IMR-90 (cell line): ENCODE measurements at regions not wholly inside any gene's neighbourhood (a gene's known extent, or its start where the extent isn't known, plus 50 kb on each side); places are given as distances from the start of the nearest gene placed in this dataset.

Experiments
- ATAC-seq: fragments of 200-7000 bp; cut with Tn5 transposase; 2 replicates; pipeline ENCODE4 v1.9.1; 2020; ENCODE audit warnings: low read depth, mild to moderate bottlenecking, moderate library complexity
- BruUV-seq: library from RNA; stranded (reverse); fragments of 400-500 nt; replicated peaks from 2 replicates; lab custom pipeline; 2021; lab: Mats Ljungman, UMichigan
- CTCF ChIA-PET: fragments of 300-600 bp; formaldehyde crosslinking; extraction: SDS; loops from one replicate; lab custom pipeline; 2021; ENCODE audit warnings: antibody characterized with exemption; lab: Yijun Ruan, JAX
- POLR2A ChIA-PET: fragments of 300-600 bp; sonication (Branson Sonifier 250); formaldehyde crosslinking; loops from one replicate; lab custom pipeline; 2022; ENCODE audit warnings: antibody characterized with exemption; ENCODE audit not compliant: unreplicated experiment; lab: Charles Lee
- DNase-seq: peaks from one replicate; pipeline ENCODE4 v3.0.0; 2013
- H2AFZ ChIP-seq: replicated peaks from 2 replicates; pipeline ENCODE3; 2013; ENCODE audit warnings: low read length, mild to moderate bottlenecking; ENCODE audit not compliant: poor library complexity
- H2AK5ac ChIP-seq: 2 replicates; pipeline ENCODE4 v1.6.1; 2013; ENCODE audit warnings: low read depth, low read length, inconsistent platforms
- H2AK9ac ChIP-seq: replicated peaks from 2 replicates; pipeline ENCODE3; 2013; ENCODE audit warnings: mild to moderate bottlenecking, low read depth, low read length, moderate library complexity; ENCODE audit not compliant: poor library complexity
- H2BK120ac ChIP-seq: 2 replicates; pipeline ENCODE4 v1.6.1; 2013; ENCODE audit warnings: low read depth, low read length, inconsistent platforms
- H2BK15ac ChIP-seq: 3 replicates; pipeline ENCODE4 v1.6.1; 2013; ENCODE audit warnings: low read depth, low read length, inconsistent platforms
- H2BK20ac ChIP-seq: 2 replicates; pipeline ENCODE4 v1.6.1; 2013; ENCODE audit warnings: low read depth, mild to moderate bottlenecking, inconsistent platforms, low read length, moderate library complexity
- H2BK5ac ChIP-seq: 2 replicates; pipeline ENCODE4 v1.6.1; 2013; ENCODE audit warnings: mild to moderate bottlenecking, low read depth, low read length, inconsistent platforms; ENCODE audit not compliant: poor library complexity, severe bottlenecking
- H3K14ac ChIP-seq: replicated peaks from 2 replicates; pipeline ENCODE4 v1.6.1; 2013; ENCODE audit warnings: low read depth, low read length, inconsistent platforms
- H3K18ac ChIP-seq: 2 replicates; pipeline ENCODE4 v1.6.1; 2013; ENCODE audit warnings: low read depth, low read length, control low read depth
- H3K23ac ChIP-seq: 2 replicates; pipeline ENCODE4 v1.6.1; 2013; ENCODE audit warnings: low read depth, low read length, inconsistent platforms
- H3K27ac ChIP-seq: 2 replicates; pipeline ENCODE4 v1.5.1; 2013; ENCODE audit warnings: mild to moderate bottlenecking, control low read depth, low read length; ENCODE audit not compliant: insufficient read depth
- H3K27me3 ChIP-seq: 2 replicates; pipeline ENCODE4 v1.6.1; 2013; ENCODE audit warnings: low read length; ENCODE audit not compliant: control insufficient read depth, insufficient read depth
- H3K36me3 ChIP-seq: 2 replicates; pipeline ENCODE4 v1.6.1; 2013; ENCODE audit warnings: low read length, mixed read lengths; ENCODE audit not compliant: control insufficient read depth, insufficient read depth
- H3K4ac ChIP-seq: 2 replicates; pipeline ENCODE4 v1.6.1; 2013; ENCODE audit warnings: low read depth, low read length, inconsistent platforms
- H3K4me1 ChIP-seq: 2 replicates; pipeline ENCODE4 v1.6.1; 2013; ENCODE audit warnings: low read length, mixed read lengths; ENCODE audit not compliant: control insufficient read depth, insufficient read depth
- H3K4me2 ChIP-seq: 2 replicates; pipeline ENCODE4 v1.6.1; 2013; ENCODE audit warnings: low read depth, mild to moderate bottlenecking, control low read depth, low read length, moderate library complexity
- H3K4me3 ChIP-seq: 2 replicates; pipeline ENCODE4 v1.5.1; 2013; ENCODE audit warnings: low read depth, mild to moderate bottlenecking, control low read depth, low read length, moderate library complexity; ENCODE audit not compliant: insufficient read depth
- H3K56ac ChIP-seq: 2 replicates; pipeline ENCODE4 v1.6.1; 2013; ENCODE audit warnings: low read length, inconsistent platforms; ENCODE audit not compliant: insufficient read depth; ENCODE audit errors: extremely low read depth
- H3K79me1 ChIP-seq, 2 experiments: 2 replicates each; pipeline ENCODE4 v1.6.1; 2013; ENCODE audit warnings: low read length in 2 of 2, inconsistent platforms in 1 of 2, low read depth in 1 of 2
- H3K9ac ChIP-seq: 2 replicates; pipeline ENCODE4 v1.6.1; 2013; ENCODE audit warnings: low read depth, low read length, control low read depth
- H3K9me1 ChIP-seq: 2 replicates; pipeline ENCODE4 v1.6.1; 2013; ENCODE audit warnings: low read length, inconsistent platforms; ENCODE audit not compliant: insufficient read depth
- H3K9me3 ChIP-seq: 2 replicates; pipeline ENCODE4 v1.6.1; 2013; ENCODE audit warnings: low read length; ENCODE audit not compliant: control insufficient read depth, insufficient read depth
- H4K20me1 ChIP-seq: 2 replicates; pipeline ENCODE4 v1.6.1; 2013; ENCODE audit warnings: low read length, inconsistent platforms; ENCODE audit not compliant: insufficient read depth
- H4K5ac ChIP-seq: 2 replicates; pipeline ENCODE4 v1.6.1; 2013; ENCODE audit warnings: mild to moderate bottlenecking, low read depth, low read length, control low read depth
- H4K8ac ChIP-seq, 2 experiments: 2 replicates each; pipeline ENCODE4 v1.6.1; 2013; ENCODE audit warnings: low read depth in 2 of 2, low read length in 2 of 2, control low read depth in 1 of 2, inconsistent platforms in 1 of 2
- H4K91ac ChIP-seq: 2 replicates; pipeline ENCODE4 v1.6.1; 2013; ENCODE audit warnings: low read depth, low read length, inconsistent platforms; ENCODE audit not compliant: insufficient read depth
- CHD1 ChIP-seq: IDR thresholded peaks from 2 replicates; pipeline ENCODE4 v1.6.1; 2012; ENCODE audit warnings: low read depth, low read length, improper control_type of control experiment
- SMC3 ChIP-seq: fragments of 150-350 bp; IDR thresholded peaks from 2 replicates; pipeline ENCODE4 v1.6.1; 2016; ENCODE audit warnings: low read depth, mild to moderate bottlenecking, antibody characterized with exemption, low read length, moderate library complexity
- WGBS, 2 experiments: methylation state at CpG; one replicate each; pipeline versions ENCODE4 v1.1.5 to v1.1.7; 2013; ENCODE audit warnings: missing lambda C conversion rate in 2 of 2; ENCODE audit not compliant: insufficient read length in 1 of 2; ENCODE audit errors: extremely low coverage in 2 of 2; 5-methylcytosine and 5-hydroxymethylcytosine counted together
- dilution Hi-C: fragments of 300-500 bp; cut with HindIII; formaldehyde crosslinking; loops from one replicate; pipeline ENCODE4 v1.14.3; 2018; ENCODE audit warnings: low sequenced_read_pairs; ENCODE audit not compliant: unreplicated experiment
- in situ Hi-C: fragments of 300-500 bp; cut with MboI; formaldehyde crosslinking; loops from 3 replicates; pipeline ENCODE4 v1.14.3; 2019; ENCODE audit warnings: low sequenced_read_pairs, inconsistent platforms, mixed read lengths
- intact Hi-C: fragments of 100-400 bp; cut with micrococcal nuclease; formaldehyde crosslinking; loops from 2 replicates; pipeline ENCODE4 v1.10.0; 2022

DNA sequence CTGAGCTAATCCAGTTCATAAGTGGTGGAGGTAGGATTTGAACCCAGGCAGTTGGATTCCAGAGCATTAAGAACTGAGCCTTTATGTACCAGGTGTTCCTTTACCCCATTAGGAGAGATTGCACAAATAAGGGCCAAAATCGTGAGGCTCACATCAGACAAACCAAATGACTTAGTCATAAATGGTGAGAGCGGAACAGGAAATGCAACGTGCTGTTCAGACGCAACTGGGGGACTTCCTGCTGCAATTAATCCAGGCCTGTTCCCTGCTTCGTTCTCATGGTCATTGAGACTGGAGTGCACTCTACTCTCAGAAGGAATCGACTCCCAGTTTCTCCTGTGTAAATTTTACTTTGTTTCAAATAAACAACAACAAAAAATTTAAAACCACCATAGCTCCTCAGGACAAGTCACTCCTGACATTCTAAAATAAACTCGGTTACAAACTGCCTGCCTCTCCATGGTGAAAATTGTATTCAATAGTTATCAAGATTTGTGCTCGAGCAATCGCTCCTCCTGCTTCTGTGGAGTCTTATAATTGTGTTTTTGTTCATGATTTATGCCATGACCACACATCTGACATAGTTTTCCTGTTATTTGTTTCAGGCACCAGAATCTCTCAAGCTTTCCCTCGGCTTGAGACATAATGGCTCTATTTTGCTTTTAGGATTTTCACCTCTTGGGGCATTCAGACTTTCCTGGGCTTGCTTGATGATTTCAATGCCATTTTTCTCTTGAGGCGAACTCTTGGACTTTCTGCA lies 115.3 kb upstream of the BMPER start:
- dilution Hi-C loops (no loop called here), intact Hi-C loops (no loop called here), in situ Hi-C loops (no loop called here)
- no peak overlapping the region for H2BK20ac ChIP-seq
- H4K91ac ChIP-seq, result no peak overlapping the region
- no peak overlapping the region for H3K23ac ChIP-seq
- ATAC-seq (no peak), DNase-seq (peak; percentile 30)
- no peak overlapping the region for H3K56ac ChIP-seq
- H3K14ac ChIP-seq, result no peak overlapping the region
- H2BK5ac ChIP-seq, result no peak overlapping the region
- no peaks in the 10 kb centered on the region for H3K36me3 ChIP-seq
- no peak overlapping the region for H3K4me3 ChIP-seq
- no TSS peak for BruUV-seq
- no peak overlapping the region for H3K4ac ChIP-seq
- no peak overlapping the region for H2AK5ac ChIP-seq
- no peak overlapping the region for H3K27ac ChIP-seq
- H2AK9ac ChIP-seq, result no peak overlapping the region
- 61% methylated on average over 2 of the region's 11 CpGs; no CpG with 5 or more reads in 1 of the 2 experiments for WGBS, 2 experiments
- H2BK120ac ChIP-seq, result no peak overlapping the region
- H3K4me2 ChIP-seq, result no peak overlapping the region
- no peak overlapping the region for H2AFZ ChIP-seq
- no peaks in the 10 kb centered on the region for H3K9me3 ChIP-seq
- H4K5ac ChIP-seq, result no peak overlapping the region
- ChIA-PET POLR2A (no interaction called here), CTCF (interaction anchor here (1.2 kb wide), 1 partner anchor 16 kb away, joined by 5 read pairs; no protein-coding TSS in a partner anchor)
- no peak overlapping the region for H3K18ac ChIP-seq
- no peaks in the 10 kb centered on the region for H3K79me1 ChIP-seq
- H3K9ac ChIP-seq, result no peak overlapping the region
- H4K8ac ChIP-seq, result no peak overlapping the region
- peaks cover 3% of the 10 kb centered on the region; the same call in 1 of the 2 replicates for H3K9me1 ChIP-seq
- no peak overlapping the region for H2BK15ac ChIP-seq
- TF ChIP-seq SMC3 (no peak), CHD1 (no peak)
- peaks cover 16% of the 10 kb centered on the region for H3K27me3 ChIP-seq
- H3K4me1 ChIP-seq, result no peaks in the 10 kb centered on the region
- H4K20me1 ChIP-seq, result no peaks in the 10 kb centered on the region
